WTC11 (cell line): ENCODE measurements at regions not wholly inside any gene's neighbourhood (a gene's known extent, or its start where the extent isn't known, plus 50 kb on each side); places are given as distances from the start of the nearest gene placed in this dataset.

ENCODE experiments used
- ATAC-seq: fragments of 200-7000 bp; cut with Tn5 transposase; 2 replicates; pipeline ENCODE4 v1.10.0; 2021; ENCODE audit warnings: mild to moderate bottlenecking, moderate library complexity
- CTCF ChIA-PET: fragments of 300-600 bp; sonication (Branson Sonifier 250); formaldehyde crosslinking; loops from one replicate; lab custom pipeline; 2021; ENCODE audit warnings: antibody characterized with exemption; lab: Charles Lee
- POLR2A ChIA-PET: fragments of 350-600 bp; sonication (Branson Sonifier 250); formaldehyde crosslinking; loops from one replicate; lab custom pipeline; 2021; ENCODE audit warnings: antibody characterized with exemption; lab: Charles Lee
- DNase-seq: peaks from one replicate; pipeline ENCODE4 v3.0.0; 2021; ENCODE audit warnings: low spot score
- H3K27ac Mint-ChIP-seq: 2 replicates; pipeline ENCODE4 v1.8.0; 2021; ENCODE audit warnings: mixed read lengths
- H3K27me3 Mint-ChIP-seq: 2 replicates; pipeline ENCODE4 v1.8.0; 2021; ENCODE audit warnings: low read depth, mild to moderate bottlenecking, moderate library complexity, mixed read lengths
- H3K36me3 Mint-ChIP-seq: 2 replicates; pipeline ENCODE4 v1.8.0; 2021; ENCODE audit warnings: mixed read lengths
- H3K4me1 Mint-ChIP-seq: 2 replicates; pipeline ENCODE4 v1.8.0; 2022; ENCODE audit warnings: mixed read lengths
- H3K4me3 Mint-ChIP-seq: 2 replicates; pipeline ENCODE4 v1.8.0; 2021; ENCODE audit warnings: mild to moderate bottlenecking, moderate library complexity, mixed read lengths
- H3K9me3 Mint-ChIP-seq: 2 replicates; pipeline ENCODE4 v1.8.0; 2021; ENCODE audit warnings: mixed read lengths
- ATF6 ChIP-seq: sonication (generic); formaldehyde crosslinking; IDR thresholded peaks from 2 replicates; pipeline ENCODE4 v1.8.1; 2023; ENCODE audit warnings: mild to moderate bottlenecking, missing genetic modification reagents
- CBFB ChIP-seq: sonication (generic); formaldehyde crosslinking; IDR thresholded peaks from 2 replicates; pipeline ENCODE4 v1.8.1; 2022; ENCODE audit warnings: mild to moderate bottlenecking, low read depth, missing genetic modification reagents
- CREB1 ChIP-seq: sonication (generic); formaldehyde crosslinking; IDR thresholded peaks from 2 replicates; pipeline ENCODE4 v1.8.0; 2023; ENCODE audit warnings: mild to moderate bottlenecking, missing genetic modification reagents
- EMX1 ChIP-seq: fragments of 250-450 bp; sonication (Bioruptor Pico); IDR thresholded peaks from 2 replicates; pipeline ENCODE4 v1.8.0; 2021; ENCODE audit warnings: mild to moderate bottlenecking
- ETV6 ChIP-seq: sonication (generic); formaldehyde crosslinking; IDR thresholded peaks from 2 replicates; pipeline ENCODE4 v1.8.1; 2022; ENCODE audit warnings: mild to moderate bottlenecking, missing genetic modification reagents
- FOXK1 ChIP-seq: sonication (generic); formaldehyde crosslinking; IDR thresholded peaks from 2 replicates; pipeline ENCODE4 v1.8.0; 2022; ENCODE audit warnings: mild to moderate bottlenecking, moderate library complexity, missing genetic modification reagents
- GABPB1 ChIP-seq: sonication (generic); formaldehyde crosslinking; IDR thresholded peaks from 2 replicates; pipeline ENCODE4 v1.8.1; 2023; ENCODE audit warnings: mild to moderate bottlenecking, missing genetic modification reagents
- GTF2I ChIP-seq: fragments of 250-450 bp; sonication (Bioruptor Pico); conservative IDR thresholded peaks from 2 replicates; pipeline ENCODE4 v1.4.0; 2021; ENCODE audit warnings: mild to moderate bottlenecking
- KAT7 ChIP-seq: sonication (generic); formaldehyde crosslinking; IDR thresholded peaks from 2 replicates; pipeline ENCODE4 v1.8.1; 2023; ENCODE audit warnings: missing genetic modification reagents, mild to moderate bottlenecking, borderline replicate concordance
- MXD4 ChIP-seq: fragments of 250-450 bp; sonication (Bioruptor Pico); IDR thresholded peaks from 2 replicates; pipeline ENCODE4 v1.8.0; 2021; ENCODE audit warnings: mild to moderate bottlenecking, moderate library complexity, borderline replicate concordance
- NFATC4 ChIP-seq: fragments of 250-450 bp; sonication (Bioruptor Pico); IDR thresholded peaks from 2 replicates; pipeline ENCODE4 v1.9.0; 2021; ENCODE audit warnings: mild to moderate bottlenecking
- NFE2L1 ChIP-seq: sonication (generic); formaldehyde crosslinking; IDR thresholded peaks from 2 replicates; pipeline ENCODE4 v1.8.1; 2023; ENCODE audit warnings: missing genetic modification reagents
- NFYB ChIP-seq: sonication (generic); formaldehyde crosslinking; conservative IDR thresholded peaks from 2 replicates; pipeline ENCODE4 v1.8.0; 2022; ENCODE audit warnings: low read depth, missing genetic modification reagents
- NR1H2 ChIP-seq: sonication (generic); formaldehyde crosslinking; IDR thresholded peaks from 2 replicates; pipeline ENCODE4 v1.9.0; 2021; ENCODE audit warnings: mild to moderate bottlenecking, moderate library complexity, missing genetic modification reagents
- NR2C2 ChIP-seq: sonication (generic); formaldehyde crosslinking; IDR thresholded peaks from 2 replicates; pipeline ENCODE4 v1.8.0; 2022; ENCODE audit warnings: mild to moderate bottlenecking, missing genetic modification reagents
- RORB ChIP-seq: fragments of 250-450 bp; sonication (Bioruptor Pico); IDR thresholded peaks from 2 replicates; pipeline ENCODE4 v1.9.0; 2021; ENCODE audit warnings: mild to moderate bottlenecking
- SMAD3 ChIP-seq: sonication (generic); formaldehyde crosslinking; IDR thresholded peaks from 2 replicates; pipeline ENCODE4 v1.8.0; 2022; ENCODE audit warnings: missing genetic modification reagents, mild to moderate bottlenecking, borderline replicate concordance
- ZBTB21 ChIP-seq: sonication (generic); formaldehyde crosslinking; IDR thresholded peaks from 2 replicates; pipeline ENCODE4 v1.8.1; 2023; ENCODE audit warnings: mild to moderate bottlenecking, missing genetic modification reagents, borderline replicate concordance
- ZMAT4 ChIP-seq: fragments of 250-450 bp; sonication (Bioruptor Pico); IDR thresholded peaks from 2 replicates; pipeline ENCODE4 v1.9.0; 2021; ENCODE audit warnings: mild to moderate bottlenecking
- ZNF121 ChIP-seq: sonication (generic); formaldehyde crosslinking; IDR thresholded peaks from 2 replicates; pipeline ENCODE4 v1.8.0; 2023; ENCODE audit warnings: missing genetic modification reagents
- ZNF138 ChIP-seq: sonication (generic); formaldehyde crosslinking; conservative IDR thresholded peaks from 2 replicates; pipeline ENCODE4 v1.8.1; 2022; ENCODE audit warnings: mild to moderate bottlenecking, moderate library complexity, missing genetic modification reagents
- ZNF219 ChIP-seq: sonication (generic); formaldehyde crosslinking; IDR thresholded peaks from 2 replicates; pipeline ENCODE4 v1.8.0; 2023; ENCODE audit warnings: missing genetic modification reagents, mild to moderate bottlenecking, borderline replicate concordance
- ZNF232 ChIP-seq: sonication (generic); formaldehyde crosslinking; IDR thresholded peaks from 2 replicates; pipeline ENCODE4 v1.8.0; 2022; ENCODE audit warnings: mild to moderate bottlenecking, missing genetic modification reagents
- ZNF263 ChIP-seq: sonication (generic); formaldehyde crosslinking; IDR thresholded peaks from 2 replicates; pipeline ENCODE4 v1.8.1; 2022; ENCODE audit warnings: low read depth, mild to moderate bottlenecking, moderate library complexity, missing genetic modification reagents
- ZNF317 ChIP-seq: sonication (generic); formaldehyde crosslinking; IDR thresholded peaks from 2 replicates; pipeline ENCODE4 v1.8.1; 2023; ENCODE audit warnings: low read depth, mild to moderate bottlenecking, moderate library complexity, missing genetic modification reagents, borderline replicate concordance
- ZNF396 ChIP-seq: fragments of 250-450 bp; sonication (Bioruptor Pico); IDR thresholded peaks from 2 replicates; pipeline ENCODE4 v1.8.0; 2021; ENCODE audit warnings: mild to moderate bottlenecking, moderate library complexity, borderline replicate concordance
- ZNF671 ChIP-seq: fragments of 250-450 bp; sonication (Bioruptor Pico); IDR thresholded peaks from 2 replicates; pipeline ENCODE4 v1.8.0; 2021; ENCODE audit warnings: mild to moderate bottlenecking
- ZSCAN18 ChIP-seq: fragments of 250-450 bp; sonication (Bioruptor Pico); IDR thresholded peaks from 2 replicates; pipeline ENCODE4 v2.1.2; 2022; ENCODE audit warnings: mild to moderate bottlenecking, moderate library complexity
- TF ChIP-seq, protein P1 (sequence below): sonication (generic); formaldehyde crosslinking; IDR thresholded peaks from 2 replicates; pipeline ENCODE4 v1.8.1; 2022; ENCODE audit warnings: mild to moderate bottlenecking, moderate library complexity, missing genetic modification reagents
- TF ChIP-seq, protein P2 (sequence below): sonication (generic); formaldehyde crosslinking; IDR thresholded peaks from 2 replicates; pipeline ENCODE4 v1.8.1; 2022; ENCODE audit warnings: missing genetic modification reagents, borderline replicate concordance

DNA sequence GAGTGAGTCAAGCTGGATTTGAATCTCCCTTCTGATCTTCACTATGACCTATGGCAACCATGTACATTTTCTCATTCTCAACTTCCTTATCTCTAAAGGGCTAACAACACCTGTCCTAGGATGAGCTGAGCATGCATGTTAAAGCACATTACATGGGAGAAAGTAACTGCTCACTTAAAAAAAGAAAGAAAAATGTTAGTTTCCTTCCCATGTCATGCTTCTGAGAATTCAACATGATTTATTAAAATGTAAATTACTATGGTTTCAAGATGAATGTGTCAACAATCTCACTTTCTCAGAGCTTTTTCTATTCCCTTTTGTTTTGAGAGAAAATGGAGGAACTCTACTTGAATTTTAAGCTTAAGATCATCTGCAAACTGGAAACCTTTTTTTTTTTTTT lies 295.3 kb downstream of the SKIDA1 start:
- DNase-seq, result no peak
- no peak overlapping the region for H3K4me3 Mint-ChIP-seq
- 0 out of 2 replicates have a peak, but pooled peaks cover 3% of the 10 kb centered on the region for H3K4me1 Mint-ChIP-seq
- H3K27ac Mint-ChIP-seq, result no peak overlapping the region
- H3K9me3 Mint-ChIP-seq, result peaks cover 31% of the 10 kb centered on the region
- POLR2A ChIA-PET, result interaction anchor here (0.6 kb wide), 1 partner anchor 860 kb away, joined by 3 read pairs; no protein-coding TSS in a partner anchor
- H3K36me3 Mint-ChIP-seq, result peaks cover 25% of the 10 kb centered on the region
- no peaks in the 10 kb centered on the region; the same call in 1 of the 2 replicates for H3K27me3 Mint-ChIP-seq
- CTCF ChIA-PET, result interaction anchor here (0.7 kb wide), 1 partner anchor 16 kb away, joined by 3 read pairs; no protein-coding TSS in a partner anchor
- TF ChIP-seq KAT7 (CRISPR knock-in tag) (no peak), ZNF138 (no peak), FOXK1 (CRISPR knock-in tag) (no peak), SMAD3 (CRISPR knock-in tag) (no peak), ATF6 (no peak), GTF2I (CRISPR knock-in tag) (no peak), ZNF232 (CRISPR knock-in tag) (no peak), ZNF317 (CRISPR knock-in tag) (no peak), ZNF396 (no peak), ZNF263 (CRISPR knock-in tag) (no peak), CREB1 (CRISPR knock-in tag) (no peak), ZBTB21 (CRISPR knock-in tag) (no peak), ZMAT4 (CRISPR knock-in tag) (no peak), NFYB (no peak), RORB (no peak), NFE2L1 (CRISPR knock-in tag) (no peak)
- TF ChIP-seq, protein P1, sequence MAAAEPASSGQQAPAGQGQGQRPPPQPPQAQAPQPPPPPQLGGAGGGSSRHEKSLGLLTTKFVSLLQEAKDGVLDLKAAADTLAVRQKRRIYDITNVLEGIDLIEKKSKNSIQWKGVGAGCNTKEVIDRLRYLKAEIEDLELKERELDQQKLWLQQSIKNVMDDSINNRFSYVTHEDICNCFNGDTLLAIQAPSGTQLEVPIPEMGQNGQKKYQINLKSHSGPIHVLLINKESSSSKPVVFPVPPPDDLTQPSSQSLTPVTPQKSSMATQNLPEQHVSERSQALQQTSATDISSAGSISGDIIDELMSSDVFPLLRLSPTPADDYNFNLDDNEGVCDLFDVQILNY (CRISPR knock-in tag), result no peak
- ATAC-seq, result no peak

- Mint-ChIP-seq H3K4me3 (no peak overlapping the region), H3K4me1 (no peaks in the 10 kb centered on the region), H3K27me3 (no peaks in the 10 kb centered on the region), H3K9me3 (peaks cover 21% of the 10 kb centered on the region), H3K36me3 (peaks cover 13% of the 10 kb centered on the region), H3K27ac (no peak overlapping the region)
- ATAC-seq (no peak), DNase-seq (no peak)
- ChIA-PET CTCF (no interaction called here), POLR2A (no interaction called here)
- no peak for TF ChIP-seq NFATC4 (CRISPR knock-in tag)
- no peak for TF ChIP-seq NR1H2
- TF ChIP-seq MXD4 (CRISPR knock-in tag), result no peak
- TF ChIP-seq ETV6 (CRISPR knock-in tag), result no peak
- TF ChIP-seq ZNF396, result no peak
- no peak for TF ChIP-seq CBFB (CRISPR knock-in tag)
- no peak for TF ChIP-seq ZNF219 (CRISPR knock-in tag)
- no peak for TF ChIP-seq EMX1
- no peak for TF ChIP-seq ZNF121
- no peak for TF ChIP-seq GABPB1 (CRISPR knock-in tag)
- no peak for TF ChIP-seq ZNF671 (CRISPR knock-in tag)
- TF ChIP-seq, protein P2, sequence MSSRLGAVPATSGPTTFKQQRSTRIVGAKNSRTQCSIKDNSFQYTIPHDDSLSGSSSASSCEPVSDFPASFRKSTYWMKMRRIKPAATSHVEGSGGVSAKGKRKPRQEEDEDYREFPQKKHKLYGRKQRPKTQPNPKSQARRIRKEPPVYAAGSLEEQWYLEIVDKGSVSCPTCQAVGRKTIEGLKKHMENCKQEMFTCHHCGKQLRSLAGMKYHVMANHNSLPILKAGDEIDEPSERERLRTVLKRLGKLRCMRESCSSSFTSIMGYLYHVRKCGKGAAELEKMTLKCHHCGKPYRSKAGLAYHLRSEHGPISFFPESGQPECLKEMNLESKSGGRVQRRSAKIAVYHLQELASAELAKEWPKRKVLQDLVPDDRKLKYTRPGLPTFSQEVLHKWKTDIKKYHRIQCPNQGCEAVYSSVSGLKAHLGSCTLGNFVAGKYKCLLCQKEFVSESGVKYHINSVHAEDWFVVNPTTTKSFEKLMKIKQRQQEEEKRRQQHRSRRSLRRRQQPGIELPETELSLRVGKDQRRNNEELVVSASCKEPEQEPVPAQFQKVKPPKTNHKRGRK (CRISPR knock-in tag), result no peak
- no peak for TF ChIP-seq NR2C2 (CRISPR knock-in tag)
- no peak for TF ChIP-seq ZSCAN18 (CRISPR knock-in tag)
Observed at GRCh38 chr10:21217748-21218367, 307.6 kb downstream of the SKIDA1 start.
